CD4-positive, alpha-beta memory T cell (primary cell): ENCODE measurements at regions not wholly inside any gene's neighbourhood (a gene's known extent, or its start where the extent isn't known, plus 50 kb on each side); places are given as distances from the start of the nearest gene placed in this dataset.

ENCODE experiments used
- CTCF ChIA-PET: fragments of 350-600 bp; sonication (Branson Sonifier 250); formaldehyde crosslinking; loops from one replicate; lab custom pipeline; 2021; ENCODE audit warnings: inconsistent platforms; ENCODE audit not compliant: partially characterized antibody; lab: Charles Lee
- POLR2A ChIA-PET: fragments of 350-600 bp; sonication (Branson Sonifier 250); formaldehyde crosslinking; loops from one replicate; lab custom pipeline; 2021; ENCODE audit not compliant: partially characterized antibody; lab: Charles Lee
- DNase-seq, 5 donors: peaks; one replicate each; pipeline versions ENCODE4 v3.0.0 to v3.0.0-alpha.2; 2020 to 2022; ENCODE audit warnings: mixed read lengths in 1 of 5
- H3K27ac ChIP-seq: one replicate; pipeline ENCODE4 v1.7.0; 2013; ENCODE audit warnings: low read depth, low read length
- H3K27me3 ChIP-seq: 2 replicates; pipeline ENCODE4 v1.7.0; 2013; ENCODE audit warnings: mild to moderate bottlenecking, low read length, moderate library complexity; ENCODE audit not compliant: insufficient read depth
- H3K36me3 ChIP-seq: 2 replicates; pipeline ENCODE4 v1.7.0; 2013; ENCODE audit warnings: mild to moderate bottlenecking, low read length, moderate library complexity; ENCODE audit not compliant: insufficient read depth
- H3K4me1 ChIP-seq: 2 replicates; pipeline ENCODE4 v1.7.0; 2013; ENCODE audit warnings: mild to moderate bottlenecking, low read length, moderate library complexity; ENCODE audit not compliant: insufficient read depth
- H3K4me3 ChIP-seq, 2 donors: one replicate each; pipeline ENCODE4 v1.7.0; 2013; ENCODE audit warnings: low read length in 2 of 2, mild to moderate bottlenecking in 1 of 2
- H3K9me3 ChIP-seq, 2 donors: one replicate each; pipeline ENCODE4 v1.7.0; 2013; ENCODE audit warnings: low read length in 2 of 2, control low read depth in 1 of 2; ENCODE audit not compliant: control insufficient read depth in 1 of 2
- H3K27ac Mint-ChIP-seq, 7 donors: one replicate each; pipeline ENCODE4 v1.8.0; 2020 to 2021; ENCODE audit warnings: mixed read lengths in 7 of 7, mild to moderate bottlenecking in 6 of 7, inconsistent platforms in 3 of 7, moderate library complexity in 3 of 7
- H3K27me3 Mint-ChIP-seq, 2 donors: one replicate each; pipeline ENCODE4 v1.8.0; 2020 to 2021; ENCODE audit warnings: mixed read lengths in 2 of 2
- H3K36me3 Mint-ChIP-seq, 2 donors: one replicate each; pipeline ENCODE4 v1.8.0; 2020 to 2021; ENCODE audit warnings: mixed read lengths in 2 of 2, inconsistent platforms in 1 of 2, mild to moderate bottlenecking in 1 of 2
- H3K4me1 Mint-ChIP-seq, 4 donors: one replicate each; pipeline ENCODE4 v1.8.0; 2020 to 2021; ENCODE audit warnings: mixed read lengths in 4 of 4, mild to moderate bottlenecking in 1 of 4
- H3K4me3 Mint-ChIP-seq, 8 donors: one replicate each; pipeline ENCODE4 v1.8.0; 2020 to 2021; ENCODE audit warnings: mixed read lengths in 8 of 8, mild to moderate bottlenecking in 7 of 8, moderate library complexity in 6 of 8, inconsistent platforms in 3 of 8
- H3K9me3 Mint-ChIP-seq, 8 donors: one replicate each; pipeline ENCODE4 v1.8.0; 2020 to 2021; ENCODE audit warnings: mixed read lengths in 8 of 8, mild to moderate bottlenecking in 5 of 8, inconsistent platforms in 3 of 8, moderate library complexity in 1 of 8
- intact Hi-C: fragments of 100-400 bp; cut with micrococcal nuclease; formaldehyde crosslinking; loops from one replicate; pipeline ENCODE4 v1.15.1; 2023

DNA sequence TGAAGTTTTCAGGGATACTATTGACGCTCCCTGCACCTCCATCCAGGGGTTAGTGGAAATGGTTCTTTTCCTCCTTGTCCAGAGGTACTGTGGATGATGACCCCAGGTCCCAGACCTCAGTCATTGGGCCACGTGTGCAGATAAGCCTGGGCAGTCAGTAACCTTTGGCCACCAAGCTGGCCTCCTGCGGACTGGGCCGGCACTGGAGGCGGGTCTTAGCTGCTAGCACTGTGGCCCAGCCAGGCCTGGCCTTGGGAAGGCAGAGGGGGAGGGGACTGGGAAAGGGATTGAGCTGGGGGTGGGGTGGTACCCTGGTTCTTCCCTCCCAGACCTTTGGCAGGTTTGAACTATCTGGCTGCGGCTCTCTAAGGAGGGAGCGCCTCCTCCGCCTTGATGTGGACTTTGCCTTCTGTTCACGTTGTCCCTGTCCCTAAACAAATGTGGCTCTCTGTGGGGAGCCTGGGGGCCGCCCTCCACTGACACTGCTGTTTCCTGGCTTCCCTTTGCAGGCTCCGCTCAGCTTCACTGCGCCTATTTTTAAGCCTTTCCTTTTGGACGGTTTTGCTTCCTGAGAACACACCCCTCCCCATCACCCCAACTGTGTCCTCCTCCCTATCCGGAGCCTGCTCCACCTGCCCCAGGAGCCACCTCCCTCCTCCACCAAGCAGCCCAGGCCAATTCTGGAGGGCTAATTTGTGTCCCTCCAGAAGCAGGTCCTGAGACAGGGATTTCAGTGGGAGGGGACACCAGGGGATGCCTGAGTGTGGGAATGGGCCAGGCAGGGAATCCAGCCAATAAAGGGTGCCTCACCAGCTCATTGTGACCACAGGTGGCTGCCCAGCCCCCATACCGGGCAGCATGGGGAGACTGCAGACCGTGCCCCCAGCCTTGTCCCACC is 251.9 kb downstream of the SEC14L1 start:
- ChIA-PET CTCF (interaction anchor here (0.8 to 9.3 kb wide), 9 partner anchors 8 to 102 kb away, joined by 3 to 97 read pairs (median 6); no protein-coding TSS in a partner anchor), POLR2A (interaction anchor here (0.7 to 97.0 kb wide), 13 partner anchors 11 to 565 kb away, joined by 3 to 6031 read pairs (median 5); partner anchors contain the start of gene TNRC6C)
- Histone ChIP-seq H3K9me3 (no peaks in the 10 kb centered on the region), H3K36me3 (peaks cover 4% of the 10 kb centered on the region), H3K27ac (peak overlapping the region; percentile 50), H3K27me3 (no peaks in the 10 kb centered on the region), H3K4me1 (peaks cover 95% of the 10 kb centered on the region), H3K4me3 (peak overlapping the region in 1 of 2 donors; percentile 11)
- Mint-ChIP-seq H3K27ac (peak overlapping the region; percentile 82 to 95 (median 87)), H3K27me3 (no peaks in the 10 kb centered on the region), H3K4me3 (peak overlapping the region in 7 of 8 donors; percentile 12 to 84 (median 68)), H3K9me3 (peaks cover 0 to 5% (median 0%) of the 10 kb centered on the region in 8 donors), H3K4me1 (peaks cover 38 to 91% (median 77%) of the 10 kb centered on the region in 4 donors), H3K36me3 (peaks cover 7 to 20% of the 10 kb centered on the region in 2 donors)
- intact Hi-C loops: loop anchor here (1.0 kb wide), 1 partner anchor 18 kb away; no protein-coding TSS in a partner anchor
- no peak for DNase-seq

DNA sequence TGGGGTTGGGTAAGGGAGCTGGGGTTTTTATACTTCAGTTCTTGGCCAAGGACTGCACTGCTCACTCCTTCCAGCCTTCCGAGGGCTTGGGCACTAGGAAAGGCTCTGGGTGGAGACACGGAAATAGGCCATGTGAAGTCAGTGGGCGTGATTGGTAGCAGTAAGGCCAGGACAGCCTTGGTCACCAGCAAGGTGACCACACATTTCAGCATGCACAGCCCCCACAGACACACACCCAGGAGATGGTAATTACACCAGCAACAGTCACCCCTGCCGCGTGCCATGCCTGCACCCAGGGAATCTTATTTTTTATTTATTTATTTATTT is 252.5 kb downstream of the SEC14L1 start:
- POLR2A ChIA-PET: interaction anchor here (0.7 to 97.0 kb wide), 6 partner anchors 19 to 565 kb away, joined by 3 to 6031 read pairs (median 51); partner anchors contain the start of gene TNRC6C
- H3K27ac Mint-ChIP-seq: peak overlapping the region in 4 of 7 donors; percentile 69 to 95 (median 84)
- H3K4me1 Mint-ChIP-seq: peaks cover 39 to 94% (median 80%) of the 10 kb centered on the region in 4 donors
- no peaks in the 10 kb centered on the region for H3K27me3 ChIP-seq
- no peak for DNase-seq
- intact Hi-C loops: no loop called here
- H3K4me3 ChIP-seq: no peak overlapping the region
- H3K36me3 Mint-ChIP-seq: peaks cover 7 to 23% of the 10 kb centered on the region in 2 donors
- peaks cover 0 to 5% (median 0%) of the 10 kb centered on the region in 8 donors for H3K9me3 Mint-ChIP-seq
- no peaks in the 10 kb centered on the region for H3K27me3 Mint-ChIP-seq
- CTCF ChIA-PET: interaction anchor here (0.6 to 9.3 kb wide), 8 partner anchors 8 to 63 kb away, joined by 3 to 97 read pairs (median 4); no protein-coding TSS in a partner anchor
- H3K4me3 Mint-ChIP-seq: peak overlapping the region in 1 of 8 donors; percentile 15
- peak overlapping the region; percentile 50 for H3K27ac ChIP-seq
- peaks cover 97% of the 10 kb centered on the region for H3K4me1 ChIP-seq
- no peaks in the 10 kb centered on the region for H3K9me3 ChIP-seq
- peaks cover 4% of the 10 kb centered on the region for H3K36me3 ChIP-seq

DNA sequence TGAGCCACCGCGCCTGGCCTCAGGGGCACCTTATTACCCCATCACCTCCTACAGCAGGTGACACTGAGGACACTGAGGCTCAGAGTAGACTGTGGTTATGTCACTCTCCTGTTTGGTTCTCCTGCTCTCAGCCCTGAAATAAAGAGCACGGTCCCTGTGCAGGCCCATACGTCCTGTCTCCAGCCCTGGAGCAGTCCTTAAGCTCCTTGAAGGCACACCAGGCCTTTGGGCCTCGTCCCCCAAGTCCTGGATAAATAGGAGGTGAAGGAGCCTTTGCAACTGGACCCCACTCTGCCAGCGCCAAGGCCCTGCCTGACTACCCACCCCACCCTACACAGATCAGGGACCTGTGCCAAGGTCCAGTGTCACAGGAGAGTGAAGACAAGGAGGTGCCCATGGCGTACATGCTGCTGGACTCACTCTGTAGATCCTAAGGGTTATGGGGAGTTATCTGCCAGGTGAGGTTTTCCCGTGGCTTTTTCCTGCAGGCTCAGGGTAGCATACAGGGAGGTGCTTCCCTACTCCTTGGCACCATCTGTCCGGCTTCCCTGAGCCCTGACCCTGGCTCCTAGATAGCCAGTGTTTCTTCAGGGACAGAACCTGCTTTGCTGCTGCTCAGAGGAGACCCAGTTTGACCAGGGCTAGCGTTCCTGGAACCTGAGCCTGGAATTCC is 253.2 kb downstream of the SEC14L1 start:
- intact Hi-C loops: no loop called here
- Histone ChIP-seq H3K4me3 (no peak overlapping the region), H3K27me3 (no peaks in the 10 kb centered on the region), H3K9me3 (no peaks in the 10 kb centered on the region), H3K27ac (no peak overlapping the region), H3K36me3 (peaks cover 4% of the 10 kb centered on the region), H3K4me1 (peaks cover 97% of the 10 kb centered on the region)
- H3K27ac Mint-ChIP-seq: peak overlapping the region in 6 of 7 donors; percentile 32 to 78 (median 66)
- H3K4me3 Mint-ChIP-seq: peak overlapping the region in 2 of 8 donors; percentile 10 to 30
- peaks cover 0 to 5% (median 0%) of the 10 kb centered on the region in 8 donors for H3K9me3 Mint-ChIP-seq
- no peak for DNase-seq
- ChIA-PET CTCF (interaction anchor here (0.6 to 9.3 kb wide), 5 partner anchors 7 to 62 kb away, joined by 3 to 97 read pairs (median 5); no protein-coding TSS in a partner anchor), POLR2A (interaction anchor here (6.1 to 97.0 kb wide), 2 partner anchors 38 to 62 kb away, joined by 92 to 6031 read pairs; no protein-coding TSS in a partner anchor)
- H3K27me3 Mint-ChIP-seq: no peaks in the 10 kb centered on the region
- peaks cover 41 to 94% (median 80%) of the 10 kb centered on the region in 4 donors for H3K4me1 Mint-ChIP-seq
- H3K36me3 Mint-ChIP-seq: peaks cover 7 to 25% of the 10 kb centered on the region in 2 donors

DNA sequence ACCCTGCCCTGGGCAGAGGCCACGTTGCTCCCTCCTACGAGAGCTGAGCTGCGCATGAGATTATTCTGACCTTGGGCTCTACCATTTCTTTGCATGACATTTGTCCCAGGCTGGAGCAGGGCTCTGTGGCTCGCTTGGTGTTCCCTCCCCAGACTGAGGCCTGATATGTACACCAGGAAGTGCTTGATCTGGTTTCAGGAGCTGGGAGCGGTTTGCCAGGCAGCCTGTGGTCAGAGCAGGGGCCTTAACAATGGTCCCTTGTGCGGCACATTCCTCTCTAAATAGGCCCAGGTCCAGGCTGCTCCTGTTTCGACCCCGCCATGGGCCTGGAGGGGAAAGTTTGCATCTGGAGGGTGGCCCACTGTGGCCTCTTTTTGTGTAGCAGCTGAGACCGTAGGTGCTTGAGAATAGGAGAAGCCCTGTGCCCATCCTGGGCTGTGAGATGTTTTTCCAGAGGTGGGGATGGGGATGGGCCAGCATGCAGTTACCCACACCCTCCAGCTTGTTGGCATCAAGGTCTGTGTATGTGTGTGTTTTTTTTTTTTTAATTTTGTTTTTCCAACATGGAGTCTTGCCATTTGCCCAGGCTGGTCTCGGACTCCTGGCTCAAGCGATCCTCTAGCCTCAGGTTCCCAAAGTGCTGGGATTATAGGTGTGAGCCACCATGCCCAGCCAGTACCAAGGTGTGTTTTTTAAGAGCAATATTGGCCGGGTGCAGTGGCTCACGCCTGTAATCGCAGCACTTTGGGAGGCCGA is 253.9 kb downstream of the SEC14L1 start:
- Histone ChIP-seq H3K9me3 (no peaks in the 10 kb centered on the region), H3K4me3 (no peak overlapping the region), H3K27me3 (no peaks in the 10 kb centered on the region), H3K27ac (no peak overlapping the region), H3K36me3 (peaks cover 4% of the 10 kb centered on the region), H3K4me1 (peaks cover 97% of the 10 kb centered on the region)
- CTCF ChIA-PET: interaction anchor here (1.4 to 2.1 kb wide), 3 partner anchors 11 to 56 kb away, joined by 3 to 5 read pairs (median 5); no protein-coding TSS in a partner anchor
- Mint-ChIP-seq H3K36me3 (peaks cover 7 to 22% of the 10 kb centered on the region in 2 donors), H3K27me3 (no peaks in the 10 kb centered on the region), H3K4me3 (peak overlapping the region in 1 of 8 donors; percentile 26), H3K27ac (peak overlapping the region in 6 of 7 donors; percentile 57 to 85 (median 74)), H3K4me1 (peaks cover 38 to 94% (median 80%) of the 10 kb centered on the region in 4 donors), H3K9me3 (peaks cover 0 to 5% (median 0%) of the 10 kb centered on the region in 8 donors)
- POLR2A ChIA-PET: interaction anchor here (0.7 to 97.0 kb wide), 2 partner anchors 37 to 74 kb away, joined by 3 to 6031 read pairs; no protein-coding TSS in a partner anchor
- no peak for DNase-seq
- intact Hi-C loops: no loop called here

DNA sequence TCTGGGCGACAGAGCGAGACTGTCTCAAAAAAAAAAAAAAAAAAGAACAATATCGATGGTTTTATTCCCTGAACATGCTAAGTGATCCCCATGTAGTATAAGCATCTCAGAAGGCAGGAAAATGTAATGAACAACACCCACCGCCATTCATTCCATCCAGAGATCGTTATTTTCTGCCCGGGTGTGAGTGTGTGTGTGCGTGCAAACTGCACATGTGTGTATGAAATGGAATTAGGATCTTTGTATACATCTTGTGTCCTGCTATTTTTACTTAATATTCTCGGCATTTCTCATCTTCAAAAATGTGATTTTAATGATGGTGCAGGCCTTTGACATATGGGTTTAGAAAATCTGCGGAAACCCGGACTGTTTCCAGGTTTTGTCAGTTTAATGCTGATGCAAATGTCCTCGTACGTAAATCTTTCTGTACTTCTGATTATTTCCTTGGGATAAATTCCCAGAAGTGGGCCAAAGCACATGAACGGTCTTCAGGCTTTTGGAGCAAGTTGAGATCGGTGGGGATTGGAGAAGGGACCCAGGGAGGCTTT is 254.8 kb downstream of the SEC14L1 start:
- Histone ChIP-seq H3K36me3 (peaks cover 4% of the 10 kb centered on the region), H3K9me3 (no peaks in the 10 kb centered on the region), H3K4me3 (no peak overlapping the region), H3K4me1 (peaks cover 100% of the 10 kb centered on the region), H3K27ac (no peak overlapping the region), H3K27me3 (no peaks in the 10 kb centered on the region)
- Mint-ChIP-seq H3K27me3 (no peaks in the 10 kb centered on the region), H3K4me3 (peak overlapping the region in 3 of 8 donors; percentile 38 to 49 (median 46)), H3K9me3 (peaks cover 0 to 5% (median 0%) of the 10 kb centered on the region in 8 donors), H3K27ac (peak overlapping the region in 6 of 7 donors; percentile 8 to 86 (median 81)), H3K36me3 (peaks cover 7 to 29% of the 10 kb centered on the region in 2 donors), H3K4me1 (peaks cover 44 to 96% (median 83%) of the 10 kb centered on the region in 4 donors)
- intact Hi-C loops: no loop called here
- ChIA-PET CTCF (interaction anchor here (2.1 kb wide), 1 partner anchor 10 kb away, joined by 5 read pairs; no protein-coding TSS in a partner anchor), POLR2A (interaction anchor here (71.9 to 97.0 kb wide), 2 partner anchors 11 to 36 kb away, joined by 6031 read pairs; no protein-coding TSS in a partner anchor)
- no peak for DNase-seq

DNA sequence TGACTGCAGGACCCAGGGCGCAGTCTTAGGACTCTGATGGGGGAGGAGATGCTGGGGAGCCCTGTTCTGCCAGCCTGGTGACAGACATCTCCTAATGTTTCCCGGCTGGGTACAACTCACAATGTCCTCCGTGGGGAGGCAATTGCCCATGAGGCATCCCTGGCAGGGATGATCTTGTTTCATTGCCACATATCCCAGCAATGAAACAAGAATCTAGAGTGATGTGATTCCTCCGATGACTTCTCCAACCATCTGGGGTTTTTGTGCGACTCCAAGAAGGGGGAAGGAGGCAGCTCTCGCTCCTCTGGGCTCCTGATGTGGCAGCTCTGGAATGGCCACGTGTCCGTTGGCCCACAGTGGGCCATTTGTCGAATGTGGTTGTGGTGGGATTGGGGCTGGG is 255.8 kb downstream of the SEC14L1 start:
- intact Hi-C loops: no loop called here
- Histone ChIP-seq H3K9me3 (no peaks in the 10 kb centered on the region), H3K27me3 (no peaks in the 10 kb centered on the region), H3K4me3 (no peak overlapping the region), H3K36me3 (peaks cover 4% of the 10 kb centered on the region), H3K27ac (no peak overlapping the region), H3K4me1 (peaks cover 100% of the 10 kb centered on the region)
- no peak for DNase-seq
- Mint-ChIP-seq H3K27me3 (no peaks in the 10 kb centered on the region), H3K36me3 (peaks cover 3 to 35% of the 10 kb centered on the region in 2 donors), H3K4me3 (peak overlapping the region in 1 of 8 donors; percentile 52), H3K27ac (peak overlapping the region; percentile 31 to 86 (median 77)), H3K9me3 (peaks cover 0 to 2% (median 0%) of the 10 kb centered on the region in 8 donors), H3K4me1 (peaks cover 45 to 96% (median 83%) of the 10 kb centered on the region in 4 donors)
- CTCF ChIA-PET: interaction anchor here (1.0 to 2.1 kb wide), 2 partner anchors 9 to 33 kb away, joined by 3 to 5 read pairs; no protein-coding TSS in a partner anchor
- POLR2A ChIA-PET: interaction anchor here (71.9 to 97.0 kb wide), 2 partner anchors 10 to 35 kb away, joined by 6031 read pairs; no protein-coding TSS in a partner anchor
